ENCODE measurements at regions not wholly inside any gene's neighbourhood (a gene's known extent, or its start where the extent isn't known, plus 50 kb on each side); places are given as distances from the start of the nearest gene placed in this dataset.

DNA sequence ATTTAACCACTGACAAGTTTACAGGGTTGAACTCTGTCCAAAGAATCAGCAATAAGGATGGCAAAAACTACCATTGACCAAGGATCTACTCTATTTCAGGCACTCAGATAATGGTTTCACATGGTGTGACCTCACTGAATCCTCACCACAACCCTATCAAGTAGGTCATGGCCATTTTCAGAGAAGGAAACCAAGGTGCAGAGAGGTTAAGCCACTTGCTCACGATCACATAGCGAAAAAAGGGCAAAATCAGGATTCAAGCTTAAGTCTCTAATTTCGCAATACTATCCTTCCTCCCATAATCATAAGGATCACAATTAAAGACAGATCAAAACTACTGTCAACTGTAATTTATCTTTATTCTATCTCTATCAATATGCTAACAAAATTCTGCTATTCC lies 191.0 kb upstream of the AFF2 start:
- peaks cover 2% of the 10 kb centered on the region for H3K27me3 Mint-ChIP-seq (ENCODE audit: low read depth, poor library complexity)
- H3K27ac Mint-ChIP-seq = no peak overlapping the region
- DNase-seq = no peak
- H3K9me3 Mint-ChIP-seq = peaks cover 37% of the 10 kb centered on the region
- no peak overlapping the region for H3K4me3 Mint-ChIP-seq
- TF ChIP-seq, protein P1, sequence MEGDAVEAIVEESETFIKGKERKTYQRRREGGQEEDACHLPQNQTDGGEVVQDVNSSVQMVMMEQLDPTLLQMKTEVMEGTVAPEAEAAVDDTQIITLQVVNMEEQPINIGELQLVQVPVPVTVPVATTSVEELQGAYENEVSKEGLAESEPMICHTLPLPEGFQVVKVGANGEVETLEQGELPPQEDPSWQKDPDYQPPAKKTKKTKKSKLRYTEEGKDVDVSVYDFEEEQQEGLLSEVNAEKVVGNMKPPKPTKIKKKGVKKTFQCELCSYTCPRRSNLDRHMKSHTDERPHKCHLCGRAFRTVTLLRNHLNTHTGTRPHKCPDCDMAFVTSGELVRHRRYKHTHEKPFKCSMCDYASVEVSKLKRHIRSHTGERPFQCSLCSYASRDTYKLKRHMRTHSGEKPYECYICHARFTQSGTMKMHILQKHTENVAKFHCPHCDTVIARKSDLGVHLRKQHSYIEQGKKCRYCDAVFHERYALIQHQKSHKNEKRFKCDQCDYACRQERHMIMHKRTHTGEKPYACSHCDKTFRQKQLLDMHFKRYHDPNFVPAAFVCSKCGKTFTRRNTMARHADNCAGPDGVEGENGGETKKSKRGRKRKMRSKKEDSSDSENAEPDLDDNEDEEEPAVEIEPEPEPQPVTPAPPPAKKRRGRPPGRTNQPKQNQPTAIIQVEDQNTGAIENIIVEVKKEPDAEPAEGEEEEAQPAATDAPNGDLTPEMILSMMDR (IDR thresholded peaks at IDR 0.05) = no peak
- peaks cover 5% of the 10 kb centered on the region for H3K36me3 Mint-ChIP-seq (ENCODE audit: low read depth)
- no peaks in the 10 kb centered on the region for H3K4me1 Mint-ChIP-seq

DNA sequence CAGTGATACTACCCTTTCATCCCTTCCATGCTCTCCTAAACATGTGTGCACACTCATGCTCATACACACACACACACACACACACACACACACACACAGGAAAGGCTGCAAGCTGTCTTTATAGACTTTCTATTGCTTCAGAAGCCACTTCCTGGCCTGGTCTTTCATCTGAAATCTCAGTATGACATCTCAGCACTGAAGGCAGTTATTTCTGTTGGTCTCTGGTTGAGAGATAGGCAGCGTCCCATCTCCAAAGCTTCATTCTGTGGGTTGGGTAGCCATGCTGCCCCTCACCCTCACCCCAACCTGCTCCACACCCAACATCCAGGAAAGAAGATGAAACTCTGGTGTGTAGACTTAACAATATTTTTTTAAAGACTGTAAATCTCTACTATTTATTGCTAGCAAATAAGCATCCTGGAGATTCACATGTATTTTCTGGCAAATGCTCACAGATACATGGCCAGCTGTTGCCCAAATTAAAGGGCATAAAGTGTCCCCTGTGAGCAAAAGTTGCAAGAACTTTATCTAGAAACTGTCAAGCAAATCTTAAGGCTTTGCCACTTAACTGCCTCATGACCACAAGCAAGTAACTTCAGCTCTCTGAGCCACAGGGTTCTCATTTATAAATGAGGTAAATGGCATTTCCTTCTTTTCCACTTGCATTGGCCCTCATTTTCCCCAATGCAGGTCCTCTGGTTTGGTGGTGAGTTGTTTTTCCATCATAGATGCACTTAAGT lies 189.8 kb upstream of the AFF2 start:
- DNase-seq = no peak
- Mint-ChIP-seq H3K36me3 (ENCODE audit: low read depth) (peaks cover 4% of the 10 kb centered on the region), H3K4me1 (no peaks in the 10 kb centered on the region), H3K27me3 (ENCODE audit: low read depth, poor library complexity) (peaks cover 2% of the 10 kb centered on the region), H3K9me3 (peaks cover 35% of the 10 kb centered on the region), H3K27ac (no peak overlapping the region), H3K4me3 (no peak overlapping the region)
- TF ChIP-seq, protein P1 (IDR thresholded peaks at IDR 0.05) = no peak

DNA sequence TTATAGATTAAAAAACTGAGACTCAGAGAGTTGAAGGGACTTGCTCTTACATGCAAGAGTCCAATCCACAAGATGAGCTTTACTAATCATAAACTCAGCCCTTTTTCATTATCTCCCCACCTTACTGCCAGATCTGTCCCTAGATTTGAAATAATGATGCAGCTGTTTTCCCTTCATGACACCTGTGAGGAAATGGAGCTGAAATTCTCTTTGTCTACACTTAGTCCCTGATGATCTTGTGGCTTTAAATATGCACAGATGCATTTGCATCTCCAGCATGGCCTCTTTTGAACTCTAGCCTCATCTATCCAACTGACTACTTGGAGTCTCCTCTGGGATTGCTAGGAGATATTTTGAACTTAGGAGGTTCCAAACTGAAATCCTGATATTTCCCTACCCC lies 188.9 kb upstream of the AFF2 start:
- H3K4me1 Mint-ChIP-seq = no peaks in the 10 kb centered on the region
- no peak for DNase-seq
- H3K4me3 Mint-ChIP-seq = no peak overlapping the region
- H3K9me3 Mint-ChIP-seq = peaks cover 25% of the 10 kb centered on the region
- TF ChIP-seq, protein P1 (IDR thresholded peaks at IDR 0.05) = no peak
- no peak overlapping the region for H3K27ac Mint-ChIP-seq
- peaks cover 2% of the 10 kb centered on the region for H3K27me3 Mint-ChIP-seq (ENCODE audit: low read depth, poor library complexity)
- H3K36me3 Mint-ChIP-seq (ENCODE audit: low read depth) = no peaks in the 10 kb centered on the region

DNA sequence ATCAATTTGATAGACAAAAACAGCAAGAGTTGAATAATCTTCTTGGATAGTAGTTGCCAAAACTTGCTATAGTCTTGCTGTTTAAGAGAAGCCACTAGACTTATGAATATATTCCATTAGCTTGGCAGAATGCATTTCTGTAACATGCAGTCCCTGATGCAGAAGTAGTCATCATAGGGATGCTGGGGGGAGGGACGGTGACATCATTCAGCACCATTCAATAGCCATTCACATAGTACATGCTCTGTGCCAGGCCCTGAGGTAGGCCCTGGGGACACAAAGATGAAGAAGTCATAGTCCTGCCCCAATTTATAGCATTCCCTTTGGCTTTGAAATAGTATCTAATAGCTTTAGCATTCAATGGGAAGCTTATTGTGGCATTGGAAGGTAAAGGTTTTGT lies 185.5 kb upstream of the AFF2 start:
- Mint-ChIP-seq H3K4me3 (no peak overlapping the region), H3K27ac (no peak overlapping the region), H3K9me3 (peaks cover 27% of the 10 kb centered on the region), H3K4me1 (no peaks in the 10 kb centered on the region), H3K27me3 (ENCODE audit: low read depth, poor library complexity) (no peaks in the 10 kb centered on the region), H3K36me3 (ENCODE audit: low read depth) (no peaks in the 10 kb centered on the region)
- no peak for DNase-seq
- TF ChIP-seq, protein P1 (IDR thresholded peaks at IDR 0.05) = no peak

DNA sequence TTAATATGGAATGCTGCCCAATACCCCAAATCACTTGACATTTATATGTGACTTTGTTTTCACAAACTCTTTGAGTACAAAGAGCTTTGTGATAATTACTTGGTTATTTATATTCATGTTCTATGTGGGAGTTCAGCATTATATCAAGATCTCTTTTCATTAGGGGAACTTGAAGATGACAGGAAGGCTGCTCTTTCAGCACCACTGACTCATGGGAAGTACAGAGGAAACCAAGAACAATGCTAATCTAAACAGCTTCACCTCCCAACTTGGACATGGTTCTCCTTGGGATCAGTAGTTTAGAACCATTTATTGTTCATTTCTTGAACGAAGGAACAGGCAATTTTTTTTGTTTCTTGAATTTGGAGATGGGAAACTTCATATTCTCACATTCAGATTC lies 184.0 kb upstream of the AFF2 start:
- no peak overlapping the region for H3K27ac Mint-ChIP-seq
- no peak for DNase-seq
- H3K4me1 Mint-ChIP-seq = no peaks in the 10 kb centered on the region
- no peaks in the 10 kb centered on the region for H3K27me3 Mint-ChIP-seq (ENCODE audit: low read depth, poor library complexity)
- TF ChIP-seq, protein P1 (IDR thresholded peaks at IDR 0.05) = no peak
- H3K36me3 Mint-ChIP-seq (ENCODE audit: low read depth) = no peaks in the 10 kb centered on the region
- H3K4me3 Mint-ChIP-seq = no peak overlapping the region
- H3K9me3 Mint-ChIP-seq = peaks cover 27% of the 10 kb centered on the region

DNA sequence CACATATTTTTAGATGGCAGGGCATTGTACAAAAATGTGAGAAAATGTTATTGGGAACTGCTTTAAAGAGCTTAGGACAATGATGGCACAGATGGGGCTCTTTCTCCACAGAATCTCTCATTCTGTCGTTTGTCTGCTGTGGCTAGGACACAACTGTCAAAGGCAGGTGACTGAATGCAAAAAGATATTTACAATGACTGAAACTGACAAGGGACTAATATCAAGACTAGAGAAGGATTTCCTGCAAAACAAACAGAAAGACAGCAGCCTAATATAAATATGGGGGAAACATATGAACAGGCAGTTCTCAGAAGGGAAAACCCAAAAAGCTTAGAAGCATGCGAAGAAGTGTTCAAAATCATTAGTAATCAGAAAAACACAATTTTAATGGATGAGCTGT lies 177.5 kb upstream of the AFF2 start:
- no peaks in the 10 kb centered on the region for H3K27me3 Mint-ChIP-seq (ENCODE audit: low read depth, poor library complexity)
- no peak for DNase-seq
- peaks cover 46% of the 10 kb centered on the region for H3K9me3 Mint-ChIP-seq
- no peak overlapping the region for H3K4me3 Mint-ChIP-seq
- H3K36me3 Mint-ChIP-seq (ENCODE audit: low read depth) = no peaks in the 10 kb centered on the region
- no peaks in the 10 kb centered on the region for H3K4me1 Mint-ChIP-seq
- TF ChIP-seq, protein P1 (IDR thresholded peaks at IDR 0.05) = no peak
- no peak overlapping the region for H3K27ac Mint-ChIP-seq
